AG04450 (cell line): ENCODE measurements at regions not wholly inside any gene's neighbourhood (a gene's known extent, or its start where the extent isn't known, plus 50 kb on each side); places are given as distances from the start of the nearest gene placed in this dataset.
"Not testable (repeated sequence)": the region's sequence is repeated elsewhere in the genome, so short reads cannot be mapped to it uniquely, and the experiment has no call there.

Source experiments
- CTCF ChIA-PET: fragments of 300-600, 350-600 bp; formaldehyde crosslinking; extraction: SDS; loops from one replicate; lab custom pipeline; 2022; ENCODE audit warnings: antibody characterized with exemption, inconsistent platforms; lab: Charles Lee
- POLR2A ChIA-PET: fragments of 350-600 bp; formaldehyde crosslinking; extraction: SDS; loops from one replicate; lab custom pipeline; 2021; ENCODE audit warnings: antibody characterized with exemption, inconsistent platforms; lab: Yijun Ruan, JAX
- DNase-seq: peaks from one replicate; pipeline ENCODE4 v3.0.0-alpha.2; 2011; ENCODE audit warnings: low read depth, low spot score
- H3K27ac ChIP-seq: one replicate; pipeline ENCODE4 v1.5.1; 2012; ENCODE audit warnings: low read depth, low read length, control low read depth
- H3K27me3 ChIP-seq: one replicate; pipeline ENCODE4 v1.6.0; 2012; ENCODE audit warnings: low read length; ENCODE audit not compliant: control insufficient read depth, insufficient read depth
- H3K4me3 ChIP-seq: 2 replicates; pipeline ENCODE4 v1.5.1; 2011; ENCODE audit warnings: mild to moderate bottlenecking, low read depth, low read length, control low read depth
- H3K9me3 ChIP-seq: 2 replicates; pipeline ENCODE4 v1.5.1; 2012; ENCODE audit warnings: low read length; ENCODE audit not compliant: control insufficient read depth, insufficient read depth
- CTCF ChIP-seq: IDR thresholded peaks from 2 replicates; pipeline ENCODE4 v1.5.1; 2011; ENCODE audit warnings: low read depth, low read length, control low read depth, inconsistent platforms

GRCh38 chr18:14964002-14964401 lies 216.0 kb downstream of the ANKRD30B start:
- peaks cover 43% of the 10 kb centered on the region for H3K9me3 ChIP-seq
- no peaks in the 10 kb centered on the region for H3K27me3 ChIP-seq
- no peak for DNase-seq
- ChIA-PET POLR2A (no interaction called here), CTCF (no interaction called here)
- no peak overlapping the region for H3K27ac ChIP-seq
- no peak for TF ChIP-seq CTCF
- no peak overlapping the region for H3K4me3 ChIP-seq

GRCh38 chr18:14964406-14964805 lies 216.4 kb downstream of the ANKRD30B start:
- ChIA-PET POLR2A (no interaction called here), CTCF (no interaction called here)
- DNase-seq = no peak
- Histone ChIP-seq H3K4me3 (no peak overlapping the region), H3K9me3 (peaks cover 45% of the 10 kb centered on the region), H3K27ac (no peak overlapping the region), H3K27me3 (no peaks in the 10 kb centered on the region)
- no peak for TF ChIP-seq CTCF

- H3K4me3 ChIP-seq, H3K27ac ChIP-seq, DNase-seq, CTCF ChIA-PET, H3K27me3 ChIP-seq, POLR2A ChIA-PET: not testable (repeated sequence)
- peaks cover 46% of the 10 kb centered on the region for H3K9me3 ChIP-seq
These were observed 217.0 kb downstream of the ANKRD30B start for GRCh38 chr18:14964976-14965375.

GRCh38 chr18:14965553-14965952 lies 217.6 kb downstream of the ANKRD30B start:
- H3K9me3 ChIP-seq = peaks cover 48% of the 10 kb centered on the region
- no peak for DNase-seq
- no peak for TF ChIP-seq CTCF
- no peak overlapping the region for H3K27ac ChIP-seq
- no peaks in the 10 kb centered on the region for H3K27me3 ChIP-seq
- POLR2A ChIA-PET = no interaction called here
- CTCF ChIA-PET = no interaction called here
- H3K4me3 ChIP-seq = no peak overlapping the region

GRCh38 chr18:14967246-14967645 lies 219.3 kb downstream of the ANKRD30B start:
- H3K4me3 ChIP-seq, H3K27ac ChIP-seq, DNase-seq, POLR2A ChIA-PET, CTCF ChIA-PET, H3K27me3 ChIP-seq: not testable (repeated sequence)
- peaks cover 55% of the 10 kb centered on the region for H3K9me3 ChIP-seq

GRCh38 chr18:14969500-14969899 lies 221.5 kb downstream of the ANKRD30B start:
- H3K27me3 ChIP-seq = no peaks in the 10 kb centered on the region
- H3K9me3 ChIP-seq = peaks cover 48% of the 10 kb centered on the region
- POLR2A ChIA-PET = no interaction called here
- CTCF ChIA-PET = no interaction called here
- no peak for DNase-seq
- no peak overlapping the region for H3K27ac ChIP-seq
- no peak overlapping the region for H3K4me3 ChIP-seq
- TF ChIP-seq CTCF = no peak
